B cell (primary cell): ENCODE measurements at regions not wholly inside any gene's neighbourhood (a gene's known extent, or its start where the extent isn't known, plus 50 kb on each side); places are given as distances from the start of the nearest gene placed in this dataset.

Experiments used
- ATAC-seq: fragments of 200-7000 bp; cut with Tn5 transposase; one replicate; pipeline ENCODE4 v1.10.0; 2021; ENCODE audit warnings: low read depth, mild to moderate bottlenecking, moderate number of reproducible peaks, moderate library complexity
- CTCF ChIA-PET: fragments of 350-600 bp; sonication (Branson Sonifier 250); formaldehyde crosslinking; loops from one replicate; lab custom pipeline; 2021; ENCODE audit warnings: antibody characterized with exemption, inconsistent platforms; lab: Charles Lee
- POLR2A ChIA-PET: fragments of 350-600 bp; sonication (Branson Sonifier 250); formaldehyde crosslinking; loops from one replicate; lab custom pipeline; 2021; ENCODE audit warnings: antibody characterized with exemption; lab: Charles Lee
- DNase-seq: peaks from one replicate; pipeline ENCODE4 v3.0.0; 2013
- H2AFZ ChIP-seq: 2 replicates; pipeline ENCODE4 v1.6.1; 2012; ENCODE audit warnings: mild to moderate bottlenecking, low read depth, low read length; ENCODE audit not compliant: insufficient read depth, poor library complexity, severe bottlenecking
- H3K27ac ChIP-seq, 2 donors: 1 replicate in 1 of 2; 2 replicates in 1 of 2; pipeline ENCODE4 v1.5.1; 2012 to 2013; ENCODE audit warnings: low read length in 2 of 2, mild to moderate bottlenecking in 2 of 2, moderate library complexity in 1 of 2
- H3K27me3 ChIP-seq, 4 experiments: fragments of 200-600 bp in 1 of 4; sonication (generic) in 1 of 4; replicated peaks in 1 of 4; 1 replicate in 2 of 4; 2 replicates in 2 of 4; pipeline versions ENCODE4 v1.6.1 to v1.7.0; 2013 to 2016; ENCODE audit warnings: low read length in 3 of 4, mild to moderate bottlenecking in 2 of 4, mixed read lengths in 1 of 4, moderate library complexity in 1 of 4; ENCODE audit not compliant: insufficient read depth in 4 of 4, control insufficient read depth in 3 of 4; ENCODE audit errors: control extremely low read depth in 1 of 4
- H3K36me3 ChIP-seq, 2 experiments: replicated peaks in 1 of 2; 1 replicate in 1 of 2; 2 replicates in 1 of 2; pipeline versions ENCODE4 v1.6.1 to v1.7.1; 2013; ENCODE audit warnings: low read length in 1 of 2; ENCODE audit not compliant: insufficient read depth in 2 of 2, control insufficient read depth in 1 of 2; ENCODE audit errors: control extremely low read depth in 1 of 2, extremely low read depth in 1 of 2
- H3K4me1 ChIP-seq, 2 donors: fragments of 200-600 bp in 1 of 2; sonication (generic) in 1 of 2; 1 replicate in 1 of 2; 2 replicates in 1 of 2; pipeline versions ENCODE4 v1.5.1 to v1.6.1; 2013 to 2017; ENCODE audit warnings: low read length in 2 of 2; ENCODE audit not compliant: control insufficient read depth in 2 of 2, insufficient read depth in 2 of 2
- H3K4me2 ChIP-seq: replicated peaks from 2 replicates; pipeline ENCODE3; 2012; ENCODE audit warnings: mild to moderate bottlenecking, low read depth, low read length; ENCODE audit not compliant: poor library complexity, severe bottlenecking
- H3K4me3 ChIP-seq, 5 experiments: fragments of 200-600 bp in 1 of 5; sonication (generic) in 1 of 5; 1 replicate in 3 of 5; 2 replicates in 2 of 5; pipeline versions ENCODE4 v1.5.1 to v1.7.0; 2011 to 2016; ENCODE audit warnings: low read length in 4 of 5, mild to moderate bottlenecking in 4 of 5, low read depth in 2 of 5, control low read depth in 1 of 5, moderate library complexity in 1 of 5; ENCODE audit not compliant: insufficient read depth in 1 of 5; ENCODE audit errors: control extremely low read depth in 1 of 5, extremely low read depth in 1 of 5
- H3K79me2 ChIP-seq: fragments of 200-600 bp; sonication (generic); one replicate; pipeline ENCODE4 v1.6.0; 2016; ENCODE audit warnings: low read length; ENCODE audit not compliant: control insufficient read depth, insufficient read depth
- H3K9ac ChIP-seq: fragments of 200-600 bp; sonication (generic); 2 replicates; pipeline ENCODE4 v1.6.1; 2017; ENCODE audit warnings: mild to moderate bottlenecking, low read length, moderate library complexity
- H3K9me3 ChIP-seq, 3 donors: one replicate each; pipeline versions ENCODE4 v1.6.1 to v1.7.1; 2013; ENCODE audit warnings: low read length in 2 of 3; ENCODE audit not compliant: control insufficient read depth in 2 of 3, insufficient read depth in 1 of 3; ENCODE audit errors: control extremely low read depth in 1 of 3
- H4K20me1 ChIP-seq: 2 replicates; pipeline ENCODE4 v1.6.0; 2012; ENCODE audit warnings: mild to moderate bottlenecking, low read length; ENCODE audit not compliant: insufficient read depth, control insufficient read depth, poor library complexity, severe bottlenecking
- H3K27ac Mint-ChIP-seq: one replicate; pipeline ENCODE4 v1.8.0; 2021; ENCODE audit warnings: mixed read lengths
- H3K27me3 Mint-ChIP-seq: one replicate; pipeline ENCODE4 v1.8.0; 2021; ENCODE audit warnings: mixed read lengths
- H3K4me1 Mint-ChIP-seq: one replicate; pipeline ENCODE4 v1.8.0; 2021; ENCODE audit warnings: mixed read lengths
- H3K4me3 Mint-ChIP-seq: one replicate; pipeline ENCODE4 v1.8.0; 2021; ENCODE audit warnings: mixed read lengths
- H3K9me3 Mint-ChIP-seq: one replicate; pipeline ENCODE4 v1.8.0; 2022; ENCODE audit warnings: mixed read lengths; ENCODE audit not compliant: insufficient read depth
- CTCF ChIP-seq: fragments of 200-600 bp; IDR thresholded peaks from one replicate; pipeline ENCODE4 v1.8.0; 2022; ENCODE audit warnings: antibody characterized with exemption, mild to moderate bottlenecking
- EZH2 ChIP-seq: IDR thresholded peaks from 2 replicates; pipeline ENCODE4 v1.6.1; 2012; ENCODE audit warnings: borderline replicate concordance, low read depth, mild to moderate bottlenecking, moderate library complexity, low read length; ENCODE audit not compliant: insufficient read depth, poor library complexity, severe bottlenecking
- WGBS: methylation state at CpG from one replicate; pipeline ENCODE4 v1.1.5; 2013; ENCODE audit warnings: missing lambda C conversion rate; ENCODE audit not compliant: insufficient coverage; 5-methylcytosine and 5-hydroxymethylcytosine counted together
- intact Hi-C: fragments of 100-400 bp; cut with micrococcal nuclease; formaldehyde crosslinking; loops from one replicate; pipeline ENCODE4 v1.10.0; 2022

GRCh38 chr9:2321523-2322148 is 300.0 kb upstream of the VLDLR start:
- Histone ChIP-seq H3K27me3 (no peaks in the 10 kb centered on the region), H2AFZ (no peak overlapping the region), H3K4me1 (no peaks in the 10 kb centered on the region), H4K20me1 (no peaks in the 10 kb centered on the region), H3K9me3 (peaks cover 0 to 1% (median 0%) of the 10 kb centered on the region in 3 donors), H3K36me3 (no peaks in the 10 kb centered on the region), H3K4me2 (no peak overlapping the region), H3K9ac (no peak overlapping the region), H3K79me2 (no peaks in the 10 kb centered on the region), H3K4me3 (no peak overlapping the region), H3K27ac (no peak overlapping the region)
- Mint-ChIP-seq H3K27ac (no peak overlapping the region), H3K27me3 (peaks cover 14% of the 10 kb centered on the region), H3K4me3 (no peak overlapping the region), H3K9me3 (no peaks in the 10 kb centered on the region), H3K4me1 (no peaks in the 10 kb centered on the region)
- TF ChIP-seq EZH2 (no peak), CTCF (no peak)
- no peak for DNase-seq
- POLR2A ChIA-PET, result no interaction called here
- intact Hi-C loops, result no loop called here
- CTCF ChIA-PET, result no interaction called here
- ATAC-seq, result no peak

GRCh38 chr9:2324742-2325141 is 296.8 kb upstream of the VLDLR start:
- Histone ChIP-seq H3K27ac (no peak overlapping the region), H3K4me2 (no peak overlapping the region), H3K4me1 (no peaks in the 10 kb centered on the region), H3K27me3 (no peaks in the 10 kb centered on the region), H4K20me1 (no peaks in the 10 kb centered on the region), H3K4me3 (no peak overlapping the region), H2AFZ (no peak overlapping the region), H3K9ac (no peak overlapping the region), H3K79me2 (no peaks in the 10 kb centered on the region), H3K9me3 (no peaks in the 10 kb centered on the region), H3K36me3 (no peaks in the 10 kb centered on the region)
- Mint-ChIP-seq H3K27ac (no peak overlapping the region), H3K4me1 (no peaks in the 10 kb centered on the region), H3K9me3 (no peaks in the 10 kb centered on the region), H3K4me3 (no peak overlapping the region), H3K27me3 (peaks cover 14% of the 10 kb centered on the region)
- CTCF ChIA-PET, result no interaction called here
- TF ChIP-seq CTCF (no peak), EZH2 (no peak)
- intact Hi-C loops, result no loop called here
- 74% methylated on average over 2 of the region's 2 CpGs for WGBS
- DNase-seq (no peak), ATAC-seq (no peak)
- POLR2A ChIA-PET, result no interaction called here
